AG10803 (cell line): ENCODE measurements at regions not wholly inside any gene's neighbourhood (a gene's known extent, or its start where the extent isn't known, plus 50 kb on each side); places are given as distances from the start of the nearest gene placed in this dataset.

ENCODE experiments used
- DNase-seq: peaks from one replicate; pipeline ENCODE4 v3.0.0; 2010; ENCODE audit warnings: low read depth
- H3K4me3 ChIP-seq: 2 replicates; pipeline ENCODE4 v1.5.1; 2011; ENCODE audit warnings: mild to moderate bottlenecking, low read length, control low read depth
- CTCF ChIP-seq: conservative IDR thresholded peaks from 2 replicates; pipeline ENCODE4 v1.5.1; 2011; ENCODE audit warnings: mild to moderate bottlenecking, low read length, control low read depth, inconsistent platforms

- no peak overlapping the region for H3K4me3 ChIP-seq
- DNase-seq: no peak
Measured at GRCh38 chr4:177155454-177155853, 154.2 kb upstream of the NEIL3 start.

GRCh38 chr4:177159600-177159999 is 150.1 kb upstream of the NEIL3 start:
- no peak for TF ChIP-seq CTCF
- DNase-seq: no peak

More at GRCh38 chr4:177155454-177155853, 154.2 kb upstream of the NEIL3 start:
- TF ChIP-seq CTCF: no peak

GRCh38 chr4:177161781-177162180 is 147.9 kb upstream of the NEIL3 start:
- no peak for TF ChIP-seq CTCF
- DNase-seq: peak; percentile 53
- H3K4me3 ChIP-seq: no peak overlapping the region

More at GRCh38 chr4:177159600-177159999, 150.1 kb upstream of the NEIL3 start:
- H3K4me3 ChIP-seq: no peak overlapping the region

GRCh38 chr4:177163532-177163931 is 146.1 kb upstream of the NEIL3 start:
- DNase-seq: peak; percentile 56
- no peak for TF ChIP-seq CTCF
- no peak overlapping the region for H3K4me3 ChIP-seq

GRCh38 chr4:177171588-177171987 is 138.1 kb upstream of the NEIL3 start:
- H3K4me3 ChIP-seq: no peak overlapping the region

GRCh38 chr4:177175473-177175872 is 134.2 kb upstream of the NEIL3 start:
- TF ChIP-seq CTCF: no peak
- DNase-seq: no peak
- no peak overlapping the region for H3K4me3 ChIP-seq

More at GRCh38 chr4:177171588-177171987, 138.1 kb upstream of the NEIL3 start:
- DNase-seq: no peak
- TF ChIP-seq CTCF: no peak

GRCh38 chr4:177177541-177178081 is 132.1 kb upstream of the NEIL3 start:
- H3K4me3 ChIP-seq: no peak overlapping the region
- peak; percentile 85 for DNase-seq
- no peak for TF ChIP-seq CTCF
